Suppressor macrophage (primary cell): ENCODE measurements at regions not wholly inside any gene's neighbourhood (a gene's known extent, or its start where the extent isn't known, plus 50 kb on each side); places are given as distances from the start of the nearest gene placed in this dataset.
"Not testable (repeated sequence)": the region's sequence is repeated elsewhere in the genome, so short reads cannot be mapped to it uniquely, and the experiment has no call there.

Experiments
- DNase-seq, 4 experiments: peaks; one replicate each; pipeline ENCODE4 v3.0.0-alpha.2; 2020 to 2022

GRCh38 chr1:169019419-169020058, 87.0 kb upstream of the ATP1B1 start:
- DNase-seq: no peak

DNA sequence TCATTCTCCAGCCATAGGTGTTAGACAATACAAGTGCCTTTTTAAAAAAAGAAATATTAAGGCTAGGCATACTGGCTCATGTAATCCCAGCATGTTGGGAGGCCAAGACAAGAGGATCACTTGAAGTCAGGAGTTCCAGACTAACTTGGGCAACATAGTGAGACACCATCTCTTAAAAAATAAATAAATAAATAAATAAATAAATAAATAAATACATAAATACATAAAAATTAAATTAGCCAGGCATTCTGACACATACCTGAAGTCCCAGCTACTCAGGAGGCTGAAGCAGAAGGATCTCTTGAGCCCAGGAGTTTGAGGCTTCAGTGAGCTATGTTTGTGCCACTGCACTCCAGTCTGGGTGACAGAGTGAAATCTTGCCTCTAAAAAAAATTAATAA, 85.8 kb upstream of the ATP1B1 start:
- DNase-seq: no peak

GRCh38 chr1:169022648-169023047, 83.8 kb upstream of the ATP1B1 start:
- DNase-seq: no peak

DNA sequence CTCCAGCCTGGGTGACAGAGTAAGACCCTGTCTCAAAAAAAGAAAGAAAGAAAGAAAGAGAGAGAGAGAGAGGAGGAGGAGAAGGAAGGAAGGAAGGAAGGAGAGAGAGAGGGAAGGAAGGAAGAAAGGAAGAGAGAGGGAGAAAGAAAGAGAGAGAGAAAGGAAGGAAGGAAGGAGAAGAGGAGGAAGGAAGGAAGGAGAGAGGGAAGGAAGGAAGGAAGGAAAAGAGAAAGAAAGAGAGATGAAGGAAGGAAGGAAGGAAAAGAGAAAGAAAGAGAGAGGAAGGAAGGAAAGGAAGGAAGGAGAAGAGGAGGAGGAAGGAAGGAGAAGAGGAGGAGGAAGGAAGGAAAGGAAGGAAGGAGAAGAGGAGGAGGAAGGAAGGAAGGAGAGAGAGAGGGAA, 82.2 kb upstream of the ATP1B1 start:
- no peak for DNase-seq

DNA sequence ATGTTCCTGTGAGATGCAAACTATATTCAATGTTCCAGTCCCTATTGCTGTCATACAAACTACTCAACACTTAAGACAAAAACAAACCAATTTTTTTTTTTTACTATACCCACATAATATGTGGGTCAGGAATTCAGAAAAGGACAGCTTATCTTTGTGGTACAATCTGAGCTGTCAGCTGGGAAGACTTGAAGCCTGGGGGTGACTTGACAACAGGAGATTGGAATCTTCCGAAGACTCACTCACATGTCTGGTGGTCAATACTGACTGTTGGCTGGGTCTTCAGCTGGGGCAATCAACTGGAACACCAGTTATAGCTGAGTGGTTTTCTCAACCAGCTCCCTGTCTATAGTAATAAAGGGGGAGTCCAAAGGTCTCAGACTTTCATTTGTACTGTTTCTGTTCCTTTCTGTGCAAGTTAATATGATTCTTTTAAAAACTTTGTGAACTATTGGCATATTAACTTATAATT, 81.7 kb upstream of the ATP1B1 start:
- no peak for DNase-seq

DNA sequence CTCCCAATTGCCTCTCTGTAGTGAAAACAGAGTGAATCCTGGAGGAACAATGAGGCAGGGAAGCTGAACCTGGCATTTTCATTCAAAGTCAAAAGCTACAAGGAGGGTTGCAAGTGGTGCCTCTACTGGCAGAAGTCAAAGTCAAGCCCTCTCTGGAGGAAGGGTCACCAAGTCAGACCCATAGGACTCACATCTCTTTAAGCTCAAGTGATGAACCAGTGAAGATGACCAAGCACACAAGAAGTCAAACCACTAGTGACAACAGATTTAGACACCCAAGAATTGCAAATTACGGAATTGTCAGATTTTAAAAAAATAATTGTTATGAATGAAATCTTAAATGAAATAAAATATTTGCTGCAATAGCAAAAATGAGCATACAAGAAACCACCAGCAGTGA, 81.1 kb upstream of the ATP1B1 start:
- DNase-seq: no peak

DNA sequence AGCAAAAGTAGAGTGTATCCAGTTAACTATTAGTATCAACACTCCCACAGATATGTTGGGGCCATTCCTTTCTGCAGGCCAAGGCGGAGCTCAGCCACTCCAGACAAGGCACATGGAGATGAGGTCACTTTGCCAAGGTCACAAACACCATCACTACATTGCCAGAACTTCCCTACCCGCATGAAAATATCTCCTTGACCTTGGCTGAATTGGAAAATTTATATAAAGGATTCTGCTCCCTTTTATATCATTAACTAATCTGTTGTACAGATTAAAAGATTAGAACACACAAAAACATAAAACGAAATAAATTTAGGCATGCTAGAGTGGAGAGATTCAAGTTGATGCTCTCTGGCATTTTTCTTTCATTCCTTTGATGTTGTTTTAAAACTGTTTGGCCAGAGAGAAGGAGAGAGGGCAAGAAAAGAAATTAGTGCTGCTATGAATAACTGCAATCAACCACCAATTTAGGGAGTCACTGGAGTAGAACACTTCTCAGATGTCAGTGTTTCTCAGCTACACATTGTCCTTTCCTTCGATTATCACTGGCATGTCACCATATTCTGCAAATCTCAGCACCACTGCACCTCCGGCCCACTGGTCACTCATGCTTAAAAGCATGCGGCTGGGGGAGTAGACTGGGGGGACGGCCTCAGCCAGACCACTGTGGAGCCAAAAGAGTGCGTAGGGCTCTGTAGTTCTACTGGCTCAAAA, 78.7 kb upstream of the ATP1B1 start:
- DNase-seq: no peak

GRCh38 chr1:169031566-169032224, 74.8 kb upstream of the ATP1B1 start:
- DNase-seq: no peak

DNA sequence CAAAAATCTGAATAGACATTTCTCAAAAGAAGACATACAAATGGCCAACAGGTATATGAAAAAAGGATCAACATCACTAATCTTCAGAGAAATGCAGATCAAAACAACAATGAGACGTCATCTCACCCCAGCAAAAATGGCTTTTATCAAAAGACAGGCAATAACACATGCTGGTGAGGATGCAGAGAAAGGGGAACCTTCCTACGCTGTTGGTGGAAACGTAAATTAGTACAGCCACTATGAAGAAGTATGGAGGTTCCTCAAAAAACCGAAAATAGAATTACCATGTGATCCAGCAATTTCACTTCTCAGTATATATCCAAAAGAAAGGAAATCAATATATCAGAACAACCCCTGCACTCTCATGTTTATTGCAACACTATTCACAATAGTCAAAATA, 65.1 kb upstream of the ATP1B1 start:
- peak; percentile 78 to 93 (median 86) for DNase-seq

GRCh38 chr1:169042377-169042776, 64.1 kb upstream of the ATP1B1 start:
- DNase-seq: no peak

GRCh38 chr1:169043823-169044222, 62.7 kb upstream of the ATP1B1 start:
- no peak for DNase-seq

DNA sequence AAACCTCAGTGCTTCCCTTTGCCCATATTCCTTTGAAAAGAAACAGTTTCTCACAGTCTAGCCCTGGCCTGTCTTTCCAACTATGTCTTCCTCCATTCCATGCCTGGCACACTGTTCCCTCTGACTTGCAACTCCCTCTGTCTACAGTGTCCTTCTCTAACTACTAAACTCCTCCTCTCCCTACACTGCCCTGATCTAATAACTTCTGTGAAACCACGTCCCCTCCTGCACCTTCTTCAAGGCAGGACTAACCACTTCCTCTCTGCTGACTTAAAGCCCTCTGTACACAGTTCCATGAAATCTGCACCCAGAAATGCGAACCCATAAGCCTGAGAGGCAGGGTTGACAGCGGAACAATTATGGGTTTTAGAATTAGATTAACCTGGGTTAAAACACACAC, 62.2 kb upstream of the ATP1B1 start:
- DNase-seq: peak; percentile 75 to 90 (median 83)

GRCh38 chr1:169044971-169045370, 61.5 kb upstream of the ATP1B1 start:
- peak in 3 of 4 experiments; percentile 50 to 60 (median 56) for DNase-seq

DNA sequence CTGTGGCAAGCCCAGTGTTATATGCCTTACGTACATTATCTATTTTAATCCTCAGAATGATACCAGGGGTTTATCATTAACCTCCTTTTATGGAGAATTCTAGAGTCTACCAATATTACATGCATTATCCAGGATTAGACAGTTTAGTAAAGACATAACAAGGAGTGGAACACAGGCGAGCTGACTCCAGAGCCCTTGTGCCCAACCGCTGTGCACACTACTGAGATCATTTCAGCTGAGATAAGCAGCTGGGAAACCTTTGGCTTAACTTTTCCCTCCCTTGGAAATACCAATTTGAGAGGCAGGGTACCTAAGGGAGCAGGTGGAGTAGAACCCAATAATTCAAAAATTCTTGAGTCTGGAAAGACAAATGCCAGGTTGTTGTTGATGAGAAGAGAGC, 59.8 kb upstream of the ATP1B1 start:
- no peak for DNase-seq

GRCh38 chr1:169047074-169047473, 59.4 kb upstream of the ATP1B1 start:
- DNase-seq: no peak

DNA sequence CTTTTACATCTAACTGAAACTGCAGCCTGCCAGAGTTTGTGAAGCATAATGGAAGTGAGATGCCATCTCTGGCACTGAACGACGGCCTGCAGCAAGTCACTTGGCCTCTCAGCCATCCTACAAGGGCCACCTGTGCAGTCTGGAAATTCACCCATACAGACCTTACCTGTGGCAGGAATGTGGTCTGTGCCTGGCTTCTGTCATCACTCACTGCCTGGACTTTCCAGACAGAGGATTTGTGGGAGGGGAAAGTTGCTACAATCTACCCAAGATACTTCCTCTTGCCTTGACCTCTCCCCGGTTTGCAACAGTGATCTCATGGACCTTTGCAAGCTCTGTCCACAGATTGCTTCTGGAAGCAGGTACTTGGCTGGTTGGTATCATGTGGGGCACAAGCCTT, 58.4 kb upstream of the ATP1B1 start:
- DNase-seq: peak; percentile 68 to 88 (median 82)

- peak in 2 of 4 experiments; percentile 37 to 55 for DNase-seq
These were observed 57.1 kb upstream of the ATP1B1 start for GRCh38 chr1:169049258-169049938.

DNA sequence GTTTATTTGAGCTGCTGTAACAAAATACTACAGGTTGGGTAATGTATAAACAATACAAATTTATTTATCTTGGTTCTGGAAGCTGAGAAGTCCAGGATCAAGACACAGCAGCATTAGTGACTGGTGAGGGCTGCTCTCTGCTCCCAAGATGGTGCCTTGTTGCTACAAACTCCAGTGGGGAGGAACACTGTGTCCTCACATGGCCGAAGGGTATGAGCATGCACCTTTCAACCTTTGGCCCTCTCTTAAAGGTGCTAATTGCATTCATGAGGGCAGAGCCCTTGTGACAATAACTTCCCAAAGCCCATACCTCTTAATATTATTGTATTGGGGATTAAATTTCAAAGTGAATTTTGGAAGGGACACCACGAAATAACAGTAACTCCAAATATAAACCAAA, 55.3 kb upstream of the ATP1B1 start:
- DNase-seq: no peak

- DNase-seq: not testable (repeated sequence)
These were observed 54.3 kb upstream of the ATP1B1 start for GRCh38 chr1:169052171-169052570.

DNA sequence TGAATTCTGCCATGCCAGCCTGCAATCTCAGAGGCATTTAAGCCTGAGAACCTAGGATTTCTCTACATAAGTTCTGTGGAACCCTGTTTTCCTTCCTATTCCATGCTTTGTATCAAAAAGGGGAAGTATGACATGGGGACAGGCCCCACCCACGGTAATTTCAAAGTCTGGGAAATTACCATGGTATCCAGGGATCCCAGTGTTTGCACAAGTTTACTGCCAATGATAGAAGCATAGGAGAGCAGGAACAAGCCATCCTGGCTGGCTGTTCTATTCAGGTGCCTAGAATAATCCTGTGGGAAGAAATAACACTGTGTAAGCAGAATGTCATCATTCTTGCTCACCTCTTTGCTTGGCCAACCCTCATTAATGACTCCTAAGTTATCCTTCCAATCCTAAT, 53.8 kb upstream of the ATP1B1 start:
- DNase-seq: peak; percentile 74 to 90 (median 87)

GRCh38 chr1:169053196-169053595, 53.3 kb upstream of the ATP1B1 start:
- no peak for DNase-seq
